ENCODE measurements at regions not wholly inside any gene's neighbourhood (a gene's known extent, or its start where the extent isn't known, plus 50 kb on each side); places are given as distances from the start of the nearest gene placed in this dataset.

DNA sequence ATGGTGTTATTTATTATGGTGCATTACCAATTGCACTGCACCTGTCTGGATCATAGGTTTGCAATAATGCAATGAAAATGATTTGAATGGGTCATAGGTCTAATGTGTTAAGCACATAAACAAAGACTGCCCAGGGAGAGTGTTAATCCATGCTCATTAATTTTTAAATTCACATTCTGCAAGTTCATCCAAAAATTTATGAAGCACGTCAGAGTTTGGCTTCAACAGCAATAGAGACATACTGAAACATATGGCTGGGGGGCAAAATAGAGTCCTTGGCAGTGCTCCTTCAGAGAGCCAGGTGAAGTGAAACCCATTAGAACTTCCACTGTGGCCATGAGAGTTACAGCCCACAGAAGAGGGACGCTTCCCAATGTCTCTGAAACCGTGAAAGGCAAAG is 441.1 kb downstream of the POM121L12 start:
- TF ChIP-seq, protein P1, sequence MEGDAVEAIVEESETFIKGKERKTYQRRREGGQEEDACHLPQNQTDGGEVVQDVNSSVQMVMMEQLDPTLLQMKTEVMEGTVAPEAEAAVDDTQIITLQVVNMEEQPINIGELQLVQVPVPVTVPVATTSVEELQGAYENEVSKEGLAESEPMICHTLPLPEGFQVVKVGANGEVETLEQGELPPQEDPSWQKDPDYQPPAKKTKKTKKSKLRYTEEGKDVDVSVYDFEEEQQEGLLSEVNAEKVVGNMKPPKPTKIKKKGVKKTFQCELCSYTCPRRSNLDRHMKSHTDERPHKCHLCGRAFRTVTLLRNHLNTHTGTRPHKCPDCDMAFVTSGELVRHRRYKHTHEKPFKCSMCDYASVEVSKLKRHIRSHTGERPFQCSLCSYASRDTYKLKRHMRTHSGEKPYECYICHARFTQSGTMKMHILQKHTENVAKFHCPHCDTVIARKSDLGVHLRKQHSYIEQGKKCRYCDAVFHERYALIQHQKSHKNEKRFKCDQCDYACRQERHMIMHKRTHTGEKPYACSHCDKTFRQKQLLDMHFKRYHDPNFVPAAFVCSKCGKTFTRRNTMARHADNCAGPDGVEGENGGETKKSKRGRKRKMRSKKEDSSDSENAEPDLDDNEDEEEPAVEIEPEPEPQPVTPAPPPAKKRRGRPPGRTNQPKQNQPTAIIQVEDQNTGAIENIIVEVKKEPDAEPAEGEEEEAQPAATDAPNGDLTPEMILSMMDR (IDR thresholded peaks at IDR 0.05): no peak
- TF ChIP-seq POLR2A (IDR thresholded peaks at IDR 0.05) (no peak), EP300 (IDR thresholded peaks at IDR 0.05) (no peak)
